Neural progenitor cell (in vitro differentiated cells): ENCODE measurements at regions not wholly inside any gene's neighbourhood (a gene's known extent, or its start where the extent isn't known, plus 50 kb on each side); places are given as distances from the start of the nearest gene placed in this dataset.

Experiments
- DNase-seq: peaks from one replicate; pipeline ENCODE4 v3.0.0-alpha.2; 2016; ENCODE audit warnings: low spot score
- H2AFZ ChIP-seq: fragments of 200-600 bp; sonication (generic); replicated peaks from 2 replicates; pipeline ENCODE4 v1.6.1; 2016; ENCODE audit warnings: antibody characterized with exemption
- H3F3A ChIP-seq: fragments of 200-600 bp; sonication (generic); 2 replicates; pipeline ENCODE4 v1.6.1; 2016; ENCODE audit warnings: antibody characterized with exemption, low read depth
- H3K27ac ChIP-seq: fragments of 200-600 bp; sonication (generic); 2 replicates; pipeline ENCODE4 v1.5.1; 2016; ENCODE audit warnings: mild to moderate bottlenecking
- H3K27me3 ChIP-seq: fragments of 200-600 bp; sonication (generic); 2 replicates; pipeline ENCODE4 v1.6.1; 2016; ENCODE audit warnings: mild to moderate bottlenecking, moderate library complexity
- H3K36me3 ChIP-seq: fragments of 200-600 bp; sonication (generic); 2 replicates; pipeline ENCODE4 v1.5.1; 2016
- H3K4me1 ChIP-seq: fragments of 200-600 bp; sonication (generic); 2 replicates; pipeline ENCODE4 v1.6.1; 2016; ENCODE audit warnings: mixed run types
- H3K4me2 ChIP-seq: fragments of 200-600 bp; sonication (generic); 2 replicates; pipeline ENCODE4 v1.6.1; 2016
- H3K4me3 ChIP-seq: fragments of 200-600 bp; sonication (generic); 2 replicates; pipeline ENCODE4 v1.5.1; 2016
- H3K79me2 ChIP-seq: fragments of 200-600 bp; sonication (generic); 2 replicates; pipeline ENCODE4 v1.6.1; 2016; ENCODE audit warnings: low read depth
- H3K9ac ChIP-seq: fragments of 200-600 bp; sonication (generic); 2 replicates; pipeline ENCODE4 v1.6.1; 2016
- H3K9me3 ChIP-seq: fragments of 200-600 bp; sonication (generic); 2 replicates; pipeline ENCODE4 v1.5.1; 2016; ENCODE audit warnings: low read depth
- H4K20me1 ChIP-seq: fragments of 200-600 bp; sonication (generic); 2 replicates; pipeline ENCODE4 v1.6.1; 2016; ENCODE audit warnings: low read depth
- H3K27ac Mint-ChIP-seq: 3 replicates; pipeline ENCODE4 v1.8.0; 2021; ENCODE audit warnings: mixed read lengths
- H3K27me3 Mint-ChIP-seq: 2 replicates; pipeline ENCODE4 v1.8.0; 2022; ENCODE audit warnings: low read depth, mild to moderate bottlenecking, inconsistent platforms, moderate library complexity, mixed read lengths; ENCODE audit not compliant: insufficient read depth
- H3K36me3 Mint-ChIP-seq: 3 replicates; pipeline ENCODE4 v1.8.0; 2021; ENCODE audit warnings: mixed read lengths
- H3K4me1 Mint-ChIP-seq: 3 replicates; pipeline ENCODE4 v1.8.0; 2021; ENCODE audit warnings: mixed read lengths
- H3K4me3 Mint-ChIP-seq: 3 replicates; pipeline ENCODE4 v1.8.0; 2021; ENCODE audit warnings: mild to moderate bottlenecking, moderate library complexity, mixed read lengths
- H3K9me3 Mint-ChIP-seq: 3 replicates; pipeline ENCODE4 v1.8.0; 2020; ENCODE audit warnings: mixed read lengths
- CTCF ChIP-seq: fragments of 200-600 bp; sonication (generic); IDR thresholded peaks from 2 replicates; pipeline ENCODE4 v1.5.1; 2017; ENCODE audit warnings: antibody characterized with exemption, mild to moderate bottlenecking
- EZH2 ChIP-seq: fragments of 200-600 bp; sonication (generic); IDR thresholded peaks from 2 replicates; pipeline ENCODE4 v1.6.1; 2017; ENCODE audit warnings: antibody characterized with exemption, mild to moderate bottlenecking, moderate library complexity
- EZH2phosphoT487 ChIP-seq: fragments of 200-600 bp; sonication (generic); IDR thresholded peaks from 2 replicates; pipeline ENCODE4 v1.6.1; 2017; ENCODE audit warnings: antibody characterized with exemption

GRCh38 chr9:116066221-116066620 is 87.4 kb upstream of the PAPPA start:
- H3K79me2 ChIP-seq, result no peaks in the 10 kb centered on the region
- H3K27ac ChIP-seq, result no peak overlapping the region
- H3K4me1 ChIP-seq, result no peaks in the 10 kb centered on the region
- no peak overlapping the region for H2AFZ ChIP-seq
- no peaks in the 10 kb centered on the region for H3F3A ChIP-seq
- Mint-ChIP-seq H3K36me3 (no peaks in the 10 kb centered on the region), H3K27ac (no peak overlapping the region), H3K4me1 (no peaks in the 10 kb centered on the region), H3K9me3 (no peaks in the 10 kb centered on the region), H3K4me3 (no peak overlapping the region), H3K27me3 (no peaks in the 10 kb centered on the region)
- H3K36me3 ChIP-seq, result no peaks in the 10 kb centered on the region
- TF ChIP-seq EZH2, result no peak
- TF ChIP-seq CTCF, result no peak
- TF ChIP-seq EZH2phosphoT487, result no peak
- DNase-seq, result no peak
- no peak overlapping the region for H3K9ac ChIP-seq
- no peak overlapping the region for H3K4me2 ChIP-seq
- H3K27me3 ChIP-seq, result no peaks in the 10 kb centered on the region
- H4K20me1 ChIP-seq, result no peaks in the 10 kb centered on the region
- H3K9me3 ChIP-seq, result no peaks in the 10 kb centered on the region
- H3K4me3 ChIP-seq, result no peak overlapping the region

GRCh38 chr9:116067566-116067965 is 86.0 kb upstream of the PAPPA start:
- H3K79me2 ChIP-seq, result no peaks in the 10 kb centered on the region
- no peak for DNase-seq
- H3K27ac ChIP-seq, result no peak overlapping the region
- no peak overlapping the region for H2AFZ ChIP-seq
- no peak overlapping the region for H3K4me3 ChIP-seq
- Mint-ChIP-seq H3K27me3 (no peaks in the 10 kb centered on the region), H3K36me3 (no peaks in the 10 kb centered on the region), H3K4me1 (no peaks in the 10 kb centered on the region), H3K4me3 (no peak overlapping the region), H3K9me3 (no peaks in the 10 kb centered on the region), H3K27ac (no peak overlapping the region)
- no peak overlapping the region for H3K4me2 ChIP-seq
- no peaks in the 10 kb centered on the region for H3F3A ChIP-seq
- H3K36me3 ChIP-seq, result no peaks in the 10 kb centered on the region
- no peaks in the 10 kb centered on the region for H3K27me3 ChIP-seq
- no peaks in the 10 kb centered on the region for H3K9me3 ChIP-seq
- H3K4me1 ChIP-seq, result no peaks in the 10 kb centered on the region
- H4K20me1 ChIP-seq, result no peaks in the 10 kb centered on the region
- TF ChIP-seq EZH2phosphoT487, result no peak
- TF ChIP-seq EZH2, result no peak
- TF ChIP-seq CTCF, result no peak
- no peak overlapping the region for H3K9ac ChIP-seq

GRCh38 chr9:116070256-116070914 is 83.2 kb upstream of the PAPPA start:
- Mint-ChIP-seq H3K36me3 (no peaks in the 10 kb centered on the region), H3K27me3 (no peaks in the 10 kb centered on the region), H3K4me3 (no peak overlapping the region), H3K4me1 (peaks cover 3% of the 10 kb centered on the region), H3K9me3 (no peaks in the 10 kb centered on the region), H3K27ac (no peak overlapping the region)
- no peaks in the 10 kb centered on the region for H3K9me3 ChIP-seq
- no peaks in the 10 kb centered on the region for H3K36me3 ChIP-seq
- H3K9ac ChIP-seq, result no peak overlapping the region
- no peak overlapping the region for H3K27ac ChIP-seq
- H4K20me1 ChIP-seq, result no peaks in the 10 kb centered on the region
- no peaks in the 10 kb centered on the region for H3K4me1 ChIP-seq
- no peaks in the 10 kb centered on the region for H3K79me2 ChIP-seq
- H3K4me2 ChIP-seq, result no peak overlapping the region
- DNase-seq, result no peak
- H3K4me3 ChIP-seq, result no peak overlapping the region
- no peaks in the 10 kb centered on the region for H3K27me3 ChIP-seq
- H3F3A ChIP-seq, result no peaks in the 10 kb centered on the region
- H2AFZ ChIP-seq, result no peak overlapping the region
- TF ChIP-seq CTCF (no peak), EZH2 (no peak), EZH2phosphoT487 (no peak)
